Mesothelial cell of epicardium (in vitro differentiated cells): ENCODE measurements at regions not wholly inside any gene's neighbourhood (a gene's known extent, or its start where the extent isn't known, plus 50 kb on each side); places are given as distances from the start of the nearest gene placed in this dataset.

Source experiments
- DNase-seq, 2 experiments: peaks; one replicate each; pipeline ENCODE4 v3.0.0; 2021; ENCODE audit warnings: low spot score in 2 of 2; ENCODE audit not compliant: unreplicated experiment in 2 of 2
- H3K27ac Mint-ChIP-seq: 2 replicates; pipeline ENCODE4 v1.8.0; 2021; ENCODE audit warnings: mixed read lengths
- H3K27me3 Mint-ChIP-seq: 2 replicates; pipeline ENCODE4 v1.8.0; 2021; ENCODE audit warnings: low read depth, mixed read lengths
- H3K36me3 Mint-ChIP-seq: 2 replicates; pipeline ENCODE4 v1.8.0; 2021; ENCODE audit warnings: mixed read lengths
- H3K4me1 Mint-ChIP-seq: 2 replicates; pipeline ENCODE4 v1.8.0; 2021; ENCODE audit warnings: mixed read lengths
- H3K4me3 Mint-ChIP-seq: 2 replicates; pipeline ENCODE4 v1.8.0; 2021; ENCODE audit warnings: mild to moderate bottlenecking, moderate library complexity, mixed read lengths
- H3K9me3 Mint-ChIP-seq: 2 replicates; pipeline ENCODE4 v1.8.0; 2021; ENCODE audit warnings: mixed read lengths
- TF ChIP-seq, protein P1 (sequence below): fragments of 200-600 bp; sonication (generic); IDR thresholded peaks from one replicate; pipeline ENCODE4 v1.5.0; 2021; ENCODE audit warnings: antibody characterized with exemption; ENCODE audit not compliant: unreplicated experiment

GRCh38 chr14:101399737-101400517, 161.4 kb upstream of the DIO3 start:
- Mint-ChIP-seq H3K27me3 (no peaks in the 10 kb centered on the region), H3K27ac (peak overlapping the region; percentile 97), H3K4me3 (no peak overlapping the region), H3K36me3 (no peaks in the 10 kb centered on the region), H3K9me3 (no peaks in the 10 kb centered on the region), H3K4me1 (peaks cover 19% of the 10 kb centered on the region)
- DNase-seq = no peak
- TF ChIP-seq, protein P1, sequence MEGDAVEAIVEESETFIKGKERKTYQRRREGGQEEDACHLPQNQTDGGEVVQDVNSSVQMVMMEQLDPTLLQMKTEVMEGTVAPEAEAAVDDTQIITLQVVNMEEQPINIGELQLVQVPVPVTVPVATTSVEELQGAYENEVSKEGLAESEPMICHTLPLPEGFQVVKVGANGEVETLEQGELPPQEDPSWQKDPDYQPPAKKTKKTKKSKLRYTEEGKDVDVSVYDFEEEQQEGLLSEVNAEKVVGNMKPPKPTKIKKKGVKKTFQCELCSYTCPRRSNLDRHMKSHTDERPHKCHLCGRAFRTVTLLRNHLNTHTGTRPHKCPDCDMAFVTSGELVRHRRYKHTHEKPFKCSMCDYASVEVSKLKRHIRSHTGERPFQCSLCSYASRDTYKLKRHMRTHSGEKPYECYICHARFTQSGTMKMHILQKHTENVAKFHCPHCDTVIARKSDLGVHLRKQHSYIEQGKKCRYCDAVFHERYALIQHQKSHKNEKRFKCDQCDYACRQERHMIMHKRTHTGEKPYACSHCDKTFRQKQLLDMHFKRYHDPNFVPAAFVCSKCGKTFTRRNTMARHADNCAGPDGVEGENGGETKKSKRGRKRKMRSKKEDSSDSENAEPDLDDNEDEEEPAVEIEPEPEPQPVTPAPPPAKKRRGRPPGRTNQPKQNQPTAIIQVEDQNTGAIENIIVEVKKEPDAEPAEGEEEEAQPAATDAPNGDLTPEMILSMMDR = no peak

DNA sequence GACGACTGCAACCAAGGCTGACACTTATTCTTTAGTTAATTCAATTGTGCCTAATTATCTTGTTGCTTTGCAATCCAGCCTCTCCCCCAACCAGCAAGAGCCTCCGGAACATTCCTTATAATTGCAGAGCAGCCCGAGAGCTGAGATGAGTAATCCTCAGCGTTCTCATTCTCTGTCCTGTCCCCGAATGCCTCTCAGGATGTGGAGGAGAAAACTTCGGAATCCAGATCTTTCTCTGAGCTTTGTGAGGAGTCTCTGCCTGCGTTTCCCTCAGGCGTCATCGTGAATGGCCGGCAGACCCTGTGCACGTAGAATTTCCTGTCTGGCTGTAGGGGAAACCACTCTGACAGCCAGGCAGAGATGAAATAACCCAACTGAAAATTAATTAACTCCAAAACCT, 160.5 kb upstream of the DIO3 start:
- Mint-ChIP-seq H3K4me3 (peak overlapping the region; percentile 52), H3K27me3 (no peaks in the 10 kb centered on the region), H3K9me3 (no peaks in the 10 kb centered on the region), H3K36me3 (no peaks in the 10 kb centered on the region), H3K27ac (peak overlapping the region; percentile 97), H3K4me1 (peaks cover 26% of the 10 kb centered on the region)
- TF ChIP-seq, protein P1 = no peak
- DNase-seq = no peak

DNA sequence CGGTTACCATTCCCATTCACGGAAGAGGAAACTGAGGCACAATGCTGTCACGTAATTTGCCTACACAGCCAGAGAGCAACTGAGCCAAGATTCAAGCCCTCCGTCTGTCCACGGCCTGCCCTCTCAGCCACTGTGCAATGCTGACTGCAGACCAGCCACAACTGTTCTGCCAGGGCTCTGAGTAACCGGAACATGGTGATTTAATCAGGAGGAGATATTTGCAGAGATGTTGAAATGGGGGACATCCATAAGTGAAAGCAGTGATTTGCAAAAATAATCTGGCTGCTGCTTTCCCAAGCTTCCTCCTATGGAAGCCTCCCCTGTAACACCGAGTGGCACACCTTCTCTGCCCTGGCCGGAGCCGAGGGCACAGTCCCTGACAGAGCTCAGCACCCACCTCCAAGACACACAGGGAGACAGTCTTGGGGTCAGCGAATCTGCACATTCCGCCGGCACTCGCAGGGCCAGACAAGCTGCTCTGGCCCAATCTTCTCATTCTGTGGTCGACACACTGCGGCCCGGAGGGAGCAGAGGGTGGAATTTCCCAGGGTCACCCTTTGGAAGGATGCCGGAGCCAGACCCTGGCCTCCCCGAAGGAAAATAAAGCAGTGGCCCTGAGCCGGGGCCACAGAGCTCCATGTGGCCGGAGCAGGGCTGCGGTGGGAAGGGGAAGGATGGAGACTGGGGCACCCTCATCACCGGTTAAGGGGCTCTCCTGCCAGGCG, 158.2 kb upstream of the DIO3 start:
- H3K4me3 Mint-ChIP-seq = no peak overlapping the region
- no peak for DNase-seq
- H3K27me3 Mint-ChIP-seq = no peaks in the 10 kb centered on the region
- peaks cover 27% of the 10 kb centered on the region for H3K4me1 Mint-ChIP-seq
- no peaks in the 10 kb centered on the region for H3K36me3 Mint-ChIP-seq
- no peak overlapping the region for H3K27ac Mint-ChIP-seq
- H3K9me3 Mint-ChIP-seq = no peaks in the 10 kb centered on the region
- TF ChIP-seq, protein P1 = no peak

GRCh38 chr14:101404426-101405170, 156.7 kb upstream of the DIO3 start:
- H3K36me3 Mint-ChIP-seq = no peaks in the 10 kb centered on the region
- H3K4me1 Mint-ChIP-seq = peaks cover 31% of the 10 kb centered on the region
- H3K4me3 Mint-ChIP-seq = no peak overlapping the region
- no peaks in the 10 kb centered on the region for H3K27me3 Mint-ChIP-seq
- H3K9me3 Mint-ChIP-seq = no peaks in the 10 kb centered on the region
- no peak for DNase-seq
- TF ChIP-seq, protein P1 = no peak
- peak overlapping the region; percentile 58 for H3K27ac Mint-ChIP-seq

- H3K4me1 Mint-ChIP-seq = peaks cover 30% of the 10 kb centered on the region
- H3K27me3 Mint-ChIP-seq = no peaks in the 10 kb centered on the region
- TF ChIP-seq, protein P1 = no peak
- DNase-seq = no peak
- H3K9me3 Mint-ChIP-seq = no peaks in the 10 kb centered on the region
- no peak overlapping the region for H3K4me3 Mint-ChIP-seq
- peak overlapping the region; percentile 17 for H3K27ac Mint-ChIP-seq
- H3K36me3 Mint-ChIP-seq = no peaks in the 10 kb centered on the region
Measured at GRCh38 chr14:101405171-101405883, 156.0 kb upstream of the DIO3 start.
